Middle frontal gyrus (tissue), 1 donor: ENCODE measurements at regions not wholly inside any gene's neighbourhood (a gene's known extent, or its start where the extent isn't known, plus 50 kb on each side); places are given as distances from the start of the nearest gene placed in this dataset.

Experiments
- DNase-seq: peaks from one replicate; pipeline ENCODE4 v3.0.0-alpha.2; 2015; ENCODE audit warnings: low spot score; ENCODE audit errors: extremely low spot score

- DNase-seq, result no peak
These were observed 92.5 kb upstream of the ABI3BP start for GRCh38 chr3:101085752-101086151.

DNA sequence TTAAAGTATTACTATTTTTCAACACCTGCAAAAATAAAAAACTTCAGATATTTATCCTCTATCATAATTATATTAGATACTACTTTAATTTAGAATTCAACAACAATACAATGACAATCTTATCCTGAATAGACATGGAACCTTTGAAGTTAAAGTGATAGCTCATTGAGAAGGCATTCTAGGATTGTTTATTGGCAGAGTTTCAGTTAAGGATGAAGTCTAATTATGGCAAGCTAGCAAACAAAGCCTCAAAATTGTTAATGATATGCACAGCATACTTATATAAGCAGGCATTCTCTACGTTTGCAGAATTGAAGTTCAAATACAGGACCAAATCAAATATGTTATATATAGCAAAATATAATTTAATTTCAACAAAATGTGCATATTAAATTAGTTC is 91.2 kb upstream of the ABI3BP start:
- DNase-seq, result no peak

DNA sequence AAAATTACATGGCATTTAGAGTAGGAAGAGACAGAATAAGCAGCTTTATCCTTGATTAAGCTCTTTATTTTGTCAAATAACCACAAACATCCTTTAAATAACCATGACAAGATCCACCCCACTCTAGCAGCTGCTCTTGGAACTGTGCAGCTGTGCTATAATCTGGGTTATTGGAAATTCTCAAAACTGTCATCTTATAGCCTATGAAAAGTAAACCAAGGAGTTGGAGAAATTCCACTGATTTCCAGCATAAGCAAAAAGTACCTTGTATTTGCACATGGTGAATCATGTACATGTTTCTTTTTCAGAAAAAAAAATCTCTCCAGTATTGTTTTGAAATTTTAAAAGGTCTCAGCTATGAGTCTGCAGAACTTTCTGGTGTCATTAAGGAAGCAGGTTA is 88.8 kb upstream of the ABI3BP start:
- DNase-seq, result no peak

DNA sequence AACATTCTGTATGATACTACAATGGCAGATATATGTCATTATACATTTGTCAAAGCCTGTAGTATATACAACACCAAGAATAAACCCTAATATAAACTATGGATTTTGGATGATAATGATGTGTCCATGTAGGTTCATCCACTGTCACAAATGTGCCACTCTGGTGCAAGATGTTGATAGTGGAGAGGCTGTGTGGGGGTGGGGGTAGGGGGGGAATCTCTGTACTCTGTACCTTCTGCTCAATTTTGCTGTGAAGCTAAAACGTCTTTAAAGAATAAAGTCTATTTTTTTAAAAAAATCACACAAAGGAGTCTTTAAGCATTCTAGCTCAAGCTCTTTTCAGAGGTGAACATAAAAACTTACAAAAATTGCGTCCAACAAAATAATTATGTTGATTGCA is 88.2 kb upstream of the ABI3BP start:
- DNase-seq, result no peak

DNA sequence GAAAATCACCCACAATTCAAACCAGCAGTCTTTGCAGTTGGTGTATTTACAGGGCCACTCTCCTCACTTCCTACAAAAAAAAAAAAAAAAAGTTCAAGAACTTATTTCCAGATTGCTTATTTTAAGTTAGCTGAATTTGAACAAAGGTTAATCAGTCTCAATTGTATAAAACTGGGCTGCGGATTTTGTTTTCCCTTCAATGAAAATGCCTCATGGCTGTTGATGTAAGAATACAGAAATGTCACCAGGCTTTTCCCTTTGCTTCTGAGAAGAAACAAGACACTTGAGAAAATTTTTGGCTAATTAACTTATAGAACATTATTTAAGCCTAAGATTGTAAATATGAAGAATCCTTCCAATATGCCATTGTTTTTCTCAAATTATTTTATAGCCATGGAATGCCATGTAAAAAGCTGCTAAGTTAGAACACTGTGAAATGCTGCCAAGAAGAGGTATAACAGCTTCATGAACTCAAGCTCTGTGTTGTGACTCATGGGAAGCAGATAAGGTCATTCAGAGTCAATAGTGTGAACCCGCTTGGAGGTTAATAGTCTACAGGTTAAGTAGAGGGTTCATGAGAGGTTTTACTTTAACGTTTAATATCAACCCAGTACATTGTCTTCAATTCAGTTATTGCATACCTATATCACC is 84.3 kb upstream of the ABI3BP start:
- DNase-seq, result no peak

DNA sequence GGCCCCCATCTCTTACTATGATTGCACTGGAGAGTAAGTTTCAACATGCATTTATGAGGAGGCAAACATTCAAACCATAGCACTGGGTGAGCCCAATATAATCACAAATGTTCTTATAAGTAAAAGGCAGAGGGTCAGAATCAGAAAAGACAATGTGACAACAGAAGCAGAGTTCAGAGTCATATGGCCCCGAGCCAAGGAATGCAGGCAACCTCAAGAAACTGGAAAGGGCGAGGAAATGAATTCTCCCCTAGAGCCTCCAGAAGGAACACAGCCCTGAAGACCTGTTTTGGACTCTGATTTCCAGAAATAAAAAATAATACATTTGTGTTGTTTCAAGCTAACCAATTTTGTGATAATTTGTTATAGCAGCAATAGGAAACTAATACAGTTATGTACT is 81.3 kb upstream of the ABI3BP start:
- no peak for DNase-seq

DNA sequence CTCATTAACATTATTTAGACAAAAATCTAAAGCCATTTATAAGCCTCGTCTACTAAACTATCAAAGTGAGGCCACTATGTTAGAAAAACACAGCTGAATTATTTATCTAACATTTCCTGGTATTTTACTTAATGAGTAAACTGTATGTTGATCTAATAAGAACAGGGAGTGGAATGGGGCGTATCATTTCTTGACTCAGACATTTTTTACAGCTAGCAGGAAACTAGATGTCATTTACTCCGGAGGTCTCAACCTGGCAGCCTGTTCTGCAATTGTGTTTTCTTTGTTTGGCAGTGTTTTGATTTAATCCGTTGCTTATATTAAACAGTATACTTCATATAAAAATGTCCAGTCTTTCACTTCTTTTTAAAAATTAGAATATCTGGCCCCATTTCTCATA is 79.1 kb upstream of the ABI3BP start:
- no peak for DNase-seq

DNA sequence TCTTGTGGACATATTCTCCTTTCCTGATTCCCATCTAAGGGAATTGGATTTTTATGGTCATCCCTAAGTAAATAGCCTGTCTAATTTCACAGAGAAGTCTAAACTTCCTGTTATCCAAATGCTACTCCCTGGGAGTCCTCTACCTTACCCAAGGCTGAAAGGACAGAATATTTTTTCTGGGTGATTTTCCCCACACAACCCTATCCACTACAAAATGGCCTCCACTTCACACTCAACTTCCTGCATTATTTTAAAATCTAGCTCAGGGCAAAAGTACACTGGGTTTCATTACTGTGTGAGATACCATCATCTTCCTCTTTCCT is 77.5 kb upstream of the ABI3BP start:
- DNase-seq, result no peak

DNA sequence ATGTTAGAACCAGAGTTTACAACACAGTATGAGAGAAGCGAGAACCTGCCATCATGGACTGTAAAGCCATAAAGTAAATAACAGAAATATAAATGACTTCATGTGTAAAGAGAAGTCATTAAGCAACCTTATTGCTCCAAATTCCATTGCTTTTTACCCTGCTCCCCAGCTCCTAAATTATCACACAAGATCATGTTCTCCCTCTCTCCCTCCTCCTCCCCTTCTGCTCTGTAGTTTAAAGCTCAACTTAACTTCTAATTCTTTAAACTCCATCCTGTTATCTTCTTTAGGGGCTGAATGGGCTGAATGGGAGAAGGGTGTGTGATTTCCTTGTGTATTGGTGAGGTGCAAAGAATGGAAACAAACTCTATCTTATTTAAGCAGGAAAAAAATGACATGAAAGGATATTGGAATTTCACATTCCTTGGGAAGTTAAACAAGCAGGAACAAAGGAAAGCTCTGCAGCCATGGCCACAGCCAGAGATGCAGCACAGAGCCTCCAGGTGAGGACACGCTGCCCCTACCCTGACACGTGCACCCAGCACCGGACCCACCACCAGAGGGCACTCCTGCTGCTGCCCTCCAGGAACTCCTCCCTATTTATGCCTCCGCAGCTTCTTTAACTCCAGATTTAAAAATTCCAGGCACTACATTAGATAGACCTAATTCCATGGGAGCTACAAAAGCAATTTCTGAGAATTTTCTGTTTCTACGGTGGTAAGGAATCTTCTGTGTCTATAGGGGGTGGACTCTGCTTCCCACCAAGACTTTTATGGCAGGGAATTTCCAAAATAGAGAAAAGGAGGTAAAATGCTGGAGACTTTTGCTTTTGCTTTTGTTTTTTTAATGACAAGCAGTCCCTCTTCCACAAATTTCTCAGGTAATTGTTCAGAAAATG is 76.9 kb upstream of the ABI3BP start:
- no peak for DNase-seq

DNA sequence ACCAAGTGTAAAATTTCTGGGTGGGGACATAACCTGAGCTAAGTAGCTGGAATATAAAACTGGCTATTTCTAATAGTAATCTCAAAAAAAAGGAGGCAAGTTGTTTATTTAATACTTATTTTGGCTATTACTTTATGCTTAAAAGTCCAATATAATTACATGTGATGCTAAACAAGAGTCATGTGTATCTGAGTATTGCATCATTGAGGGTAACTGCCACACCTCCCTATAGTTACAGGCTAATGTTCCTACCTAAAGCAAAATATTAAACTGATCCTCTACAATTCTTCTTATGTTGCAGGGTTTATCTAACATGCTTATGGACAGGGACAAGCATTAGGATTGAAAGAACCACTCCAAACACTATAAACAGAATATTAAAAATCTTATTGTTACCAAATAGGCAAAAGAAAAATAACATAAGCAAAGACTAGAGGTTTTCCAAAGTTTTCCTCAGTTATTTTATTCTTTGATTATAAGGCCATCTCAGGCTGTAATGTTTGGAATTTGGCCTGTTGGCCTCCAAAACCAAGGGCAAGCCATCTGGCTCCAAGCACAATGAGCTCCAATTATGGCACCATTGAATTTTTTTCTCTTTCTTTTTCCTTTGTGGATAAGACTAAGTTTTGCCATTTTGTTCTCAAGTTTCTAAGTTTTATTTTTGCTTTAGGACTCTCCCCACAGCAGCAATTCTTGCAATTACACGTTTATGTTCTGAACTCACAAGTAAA is 75.8 kb upstream of the ABI3BP start:
- no peak for DNase-seq

DNA sequence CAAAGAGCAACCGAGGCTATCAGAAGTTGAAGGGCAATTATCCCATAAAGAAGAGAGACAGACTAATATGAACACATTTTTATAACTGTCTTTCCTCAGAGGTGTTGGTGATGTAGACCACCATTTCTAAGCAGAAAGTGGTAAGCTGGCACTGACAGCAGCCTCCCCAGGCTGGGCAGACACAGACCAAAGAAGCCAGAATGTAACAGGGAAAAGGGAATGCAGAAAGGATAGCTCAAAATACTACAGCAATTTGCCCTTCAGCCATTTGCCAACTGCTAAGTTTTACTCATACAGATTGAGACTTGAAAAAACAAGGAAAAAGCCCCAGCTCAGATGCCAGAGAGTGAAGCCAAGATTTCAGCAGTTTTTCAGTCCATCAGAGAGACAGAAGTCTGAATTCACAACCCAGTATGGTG is 73.5 kb upstream of the ABI3BP start:
- DNase-seq, result no peak

- DNase-seq, result no peak
These were observed 72.7 kb upstream of the ABI3BP start for GRCh38 chr3:101065962-101066361.

DNA sequence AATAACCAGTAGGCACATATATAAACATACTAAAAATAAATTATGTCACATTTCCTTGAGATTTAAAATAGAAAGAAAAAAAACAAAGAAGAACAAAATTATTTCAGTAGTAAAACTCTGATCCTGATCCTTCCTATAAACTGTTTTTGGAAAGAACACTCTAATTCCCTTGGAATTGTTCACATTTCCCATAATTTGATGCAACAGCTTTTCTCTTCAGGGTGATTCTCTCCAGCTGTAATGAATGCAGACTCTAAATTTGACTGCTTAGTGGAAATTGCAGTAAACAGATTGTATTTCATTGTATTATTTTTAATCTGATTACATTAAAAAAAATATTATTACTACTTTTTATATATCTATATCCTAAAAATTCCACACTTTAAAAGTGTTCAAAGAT is 70.2 kb upstream of the ABI3BP start:
- DNase-seq, result no peak

DNA sequence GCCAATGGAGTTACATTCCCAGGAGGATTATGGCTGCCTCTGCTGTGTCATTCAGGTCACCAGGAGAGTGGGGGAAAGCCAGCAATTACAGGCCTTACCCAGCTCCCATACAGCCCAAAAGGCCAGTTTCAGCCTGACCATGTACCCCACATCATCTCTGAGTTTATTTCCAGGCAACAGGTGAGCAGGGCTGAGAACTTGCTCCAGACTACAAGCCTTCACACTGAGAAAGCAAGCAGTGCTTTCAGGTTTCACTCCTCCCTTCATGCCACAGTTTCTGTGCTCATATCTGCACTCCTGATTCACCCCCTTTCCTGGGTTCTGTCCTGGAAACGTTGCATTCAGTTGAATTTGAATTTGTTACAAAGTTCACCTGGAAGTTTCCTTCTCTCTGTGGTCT is 68.1 kb upstream of the ABI3BP start:
- DNase-seq, result no peak

GRCh38 chr3:101050866-101051265 is 57.6 kb upstream of the ABI3BP start:
- DNase-seq, result no peak

GRCh38 chr3:101050046-101050445 is 56.8 kb upstream of the ABI3BP start:
- no peak for DNase-seq

- DNase-seq, result no peak
These were observed 56.3 kb upstream of the ABI3BP start for GRCh38 chr3:101049532-101049931.

DNA sequence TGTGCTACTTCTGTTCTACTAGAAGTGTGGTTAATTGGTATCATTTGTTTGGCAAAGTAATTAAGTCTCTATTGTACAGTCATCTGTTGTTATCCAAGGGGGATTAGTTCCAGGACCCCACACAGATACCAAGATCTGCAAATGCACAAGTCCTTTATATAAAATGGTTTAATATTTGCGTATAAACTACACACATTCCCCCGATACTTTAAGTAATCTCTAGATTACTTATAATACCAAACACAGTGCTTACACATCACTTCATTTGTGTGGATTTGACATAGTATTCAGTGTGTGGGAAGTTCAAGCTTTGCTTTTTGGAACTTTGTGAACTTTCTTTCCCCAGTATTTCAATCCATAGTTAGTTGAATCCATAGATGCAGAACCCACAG is 50.5 kb upstream of the ABI3BP start:
- DNase-seq, result no peak

GRCh38 chr3:101042996-101043686 is 49.9 kb upstream of the ABI3BP start:
- no peak for DNase-seq
